Lower lobe of right lung (tissue), 2 donors: ENCODE measurements at regions not wholly inside any gene's neighbourhood (a gene's known extent, or its start where the extent isn't known, plus 50 kb on each side); places are given as distances from the start of the nearest gene placed in this dataset.

Experiments
- ATAC-seq, 2 donors: fragments of 200-7000 bp; cut with Tn5 transposase; one replicate each; pipeline ENCODE4 v1.9.1; 2020 to 2022; ENCODE audit warnings: mild to moderate bottlenecking in 2 of 2, moderate library complexity in 2 of 2
- DNase-seq: peaks from one replicate; pipeline ENCODE4 v3.0.0-alpha.2; 2020
- H3K27ac ChIP-seq: fragments of 200-600 bp; one replicate; pipeline ENCODE4 v1.8.0; 2022
- H3K27me3 ChIP-seq: fragments of 200-600 bp; one replicate; pipeline ENCODE4 v1.8.0; 2022; ENCODE audit warnings: low read depth
- H3K36me3 ChIP-seq: fragments of 200-600 bp; one replicate; pipeline ENCODE4 v1.8.0; 2022; ENCODE audit warnings: mild to moderate bottlenecking
- H3K4me1 ChIP-seq: fragments of 200-600 bp; one replicate; pipeline ENCODE4 v1.8.0; 2022
- H3K4me3 ChIP-seq: fragments of 200-600 bp; one replicate; pipeline ENCODE4 v1.8.0; 2022; ENCODE audit warnings: mild to moderate bottlenecking
- H3K9me3 ChIP-seq: fragments of 200-600 bp; one replicate; pipeline ENCODE4 v1.8.0; 2022
- intact Hi-C: fragments of 100-400 bp; cut with DNase I; formaldehyde crosslinking; loops from one replicate; pipeline ENCODE4 v1.11.0; 2022
- TF ChIP-seq, protein P1 (sequence below): fragments of 200-600 bp; IDR thresholded peaks from one replicate; pipeline ENCODE4 v1.8.0; 2022; ENCODE audit warnings: antibody characterized with exemption, mild to moderate bottlenecking
- donor health status: DM: no; HTN: yes; CAD: no; lungs with severe emphysema.

DNA sequence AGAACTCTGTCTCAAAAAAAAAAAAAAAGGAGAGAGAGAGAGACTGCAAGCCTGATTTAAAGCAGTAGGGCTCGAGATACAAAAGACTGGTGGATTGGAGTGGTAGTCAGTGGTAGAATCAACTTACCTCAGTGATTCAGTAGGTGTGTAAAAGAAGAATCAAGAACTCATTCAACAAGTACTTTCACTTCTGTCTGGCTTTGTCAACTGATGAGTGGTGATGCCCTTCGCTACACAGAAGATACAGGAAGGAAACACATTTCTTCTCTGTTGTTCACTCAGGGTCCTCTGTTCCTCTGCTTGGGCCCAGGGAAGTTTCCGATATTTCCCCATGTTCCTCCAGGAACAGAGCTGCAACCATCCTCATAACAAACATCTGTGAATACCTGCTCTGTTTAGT lies 68.6 kb upstream of the COG2 start:
- Histone ChIP-seq H3K4me1 (peaks cover 13% of the 10 kb centered on the region), H3K9me3 (no peaks in the 10 kb centered on the region), H3K4me3 (no peak overlapping the region), H3K36me3 (no peaks in the 10 kb centered on the region), H3K27ac (no peak overlapping the region), H3K27me3 (no peaks in the 10 kb centered on the region)
- no peak for DNase-seq
- TF ChIP-seq, protein P1, sequence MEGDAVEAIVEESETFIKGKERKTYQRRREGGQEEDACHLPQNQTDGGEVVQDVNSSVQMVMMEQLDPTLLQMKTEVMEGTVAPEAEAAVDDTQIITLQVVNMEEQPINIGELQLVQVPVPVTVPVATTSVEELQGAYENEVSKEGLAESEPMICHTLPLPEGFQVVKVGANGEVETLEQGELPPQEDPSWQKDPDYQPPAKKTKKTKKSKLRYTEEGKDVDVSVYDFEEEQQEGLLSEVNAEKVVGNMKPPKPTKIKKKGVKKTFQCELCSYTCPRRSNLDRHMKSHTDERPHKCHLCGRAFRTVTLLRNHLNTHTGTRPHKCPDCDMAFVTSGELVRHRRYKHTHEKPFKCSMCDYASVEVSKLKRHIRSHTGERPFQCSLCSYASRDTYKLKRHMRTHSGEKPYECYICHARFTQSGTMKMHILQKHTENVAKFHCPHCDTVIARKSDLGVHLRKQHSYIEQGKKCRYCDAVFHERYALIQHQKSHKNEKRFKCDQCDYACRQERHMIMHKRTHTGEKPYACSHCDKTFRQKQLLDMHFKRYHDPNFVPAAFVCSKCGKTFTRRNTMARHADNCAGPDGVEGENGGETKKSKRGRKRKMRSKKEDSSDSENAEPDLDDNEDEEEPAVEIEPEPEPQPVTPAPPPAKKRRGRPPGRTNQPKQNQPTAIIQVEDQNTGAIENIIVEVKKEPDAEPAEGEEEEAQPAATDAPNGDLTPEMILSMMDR, result no peak
- no peak for ATAC-seq
- intact Hi-C loops, result no loop called here

DNA sequence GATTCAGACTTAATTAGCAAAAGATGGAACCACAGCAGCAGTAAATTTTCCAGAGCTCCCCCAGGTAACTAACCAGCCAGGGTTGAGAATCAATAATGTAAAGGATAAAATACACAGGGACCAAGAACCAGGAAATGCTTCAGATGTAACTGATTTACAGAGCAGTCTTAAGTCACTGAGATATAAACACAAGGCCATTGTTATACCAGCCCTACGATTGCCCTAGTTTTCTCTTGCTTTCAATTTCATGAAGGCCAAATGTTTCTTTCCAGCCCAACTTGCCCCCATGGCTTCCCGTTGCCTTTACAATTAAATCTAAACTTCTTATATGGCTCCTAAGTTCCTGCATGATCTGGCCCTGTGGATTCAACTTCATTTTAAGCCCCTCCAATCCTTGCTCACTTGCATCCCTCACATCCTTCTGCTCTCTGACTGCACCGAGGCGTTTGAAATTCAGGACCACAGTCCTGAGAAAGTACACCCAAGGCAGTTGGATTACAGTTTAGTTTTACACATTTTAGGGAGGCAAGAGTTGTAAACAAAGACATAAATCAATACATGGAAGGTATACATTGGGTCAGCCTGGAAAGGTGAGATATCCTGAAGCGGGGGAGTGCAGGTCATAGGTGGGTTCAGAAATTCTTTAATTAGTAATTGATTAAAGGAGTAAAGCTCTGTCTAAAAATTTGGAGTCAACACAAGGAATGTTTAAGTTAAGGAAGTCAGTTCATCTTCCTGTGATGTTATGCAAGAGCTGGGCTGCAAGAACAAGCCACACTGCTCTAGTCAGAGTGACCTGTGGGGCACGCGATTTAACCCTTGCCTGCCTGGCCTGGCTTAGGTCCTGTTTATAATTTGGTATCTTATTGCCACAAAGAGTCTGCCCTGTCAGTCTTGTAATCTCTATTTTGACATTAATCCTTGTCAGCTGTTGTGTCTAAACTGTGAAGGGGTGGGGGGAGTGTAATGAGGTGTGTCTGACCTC lies 69.9 kb upstream of the COG2 start:
- H3K27ac ChIP-seq, result no peak overlapping the region
- intact Hi-C loops, result no loop called here
- H3K36me3 ChIP-seq, result no peaks in the 10 kb centered on the region
- TF ChIP-seq, protein P1, result no peak
- no peak overlapping the region for H3K4me3 ChIP-seq
- ATAC-seq, result peak in 1 of 2 donors; percentile 58
- no peaks in the 10 kb centered on the region for H3K9me3 ChIP-seq
- no peaks in the 10 kb centered on the region for H3K27me3 ChIP-seq
- peak; percentile 49 for DNase-seq
- H3K4me1 ChIP-seq, result peaks cover 13% of the 10 kb centered on the region

DNA sequence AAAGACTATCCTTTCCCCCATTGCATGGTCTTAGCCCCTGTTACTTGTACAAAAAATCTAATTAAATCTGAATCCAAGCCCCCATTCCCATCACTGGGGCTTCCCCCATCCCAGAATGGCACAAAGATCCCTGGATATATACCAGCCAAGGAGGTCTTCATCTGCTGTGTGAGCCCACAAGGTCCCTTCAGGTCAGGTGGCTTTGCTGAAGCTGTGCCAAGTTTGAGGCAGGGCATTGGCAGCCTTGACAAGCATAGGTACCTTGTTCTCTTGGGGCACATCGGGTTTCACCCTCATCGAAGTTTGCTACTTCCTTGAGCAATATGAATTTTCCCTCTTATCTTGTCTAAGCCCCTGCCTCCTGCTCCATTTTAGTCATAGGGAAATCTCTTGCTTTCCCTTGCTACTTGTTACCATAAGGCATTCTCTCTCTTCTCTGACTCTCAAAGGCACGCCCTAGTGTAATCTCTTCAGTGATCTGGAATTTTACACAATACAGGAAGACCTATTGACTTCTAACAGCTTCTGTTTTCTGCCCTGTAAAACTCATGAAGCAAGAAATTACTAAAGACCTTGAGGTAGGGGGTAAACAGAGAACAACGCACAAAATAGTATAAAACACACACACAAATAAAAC lies 71.4 kb upstream of the COG2 start:
- H3K36me3 ChIP-seq, result no peaks in the 10 kb centered on the region
- no peak overlapping the region for H3K4me3 ChIP-seq
- H3K27me3 ChIP-seq, result no peaks in the 10 kb centered on the region
- no peak for DNase-seq
- TF ChIP-seq, protein P1, result no peak
- H3K9me3 ChIP-seq, result no peaks in the 10 kb centered on the region
- intact Hi-C loops, result no loop called here
- ATAC-seq, result peak in 1 of 2 donors; percentile 34
- no peak overlapping the region for H3K27ac ChIP-seq
- peaks cover 13% of the 10 kb centered on the region for H3K4me1 ChIP-seq

DNA sequence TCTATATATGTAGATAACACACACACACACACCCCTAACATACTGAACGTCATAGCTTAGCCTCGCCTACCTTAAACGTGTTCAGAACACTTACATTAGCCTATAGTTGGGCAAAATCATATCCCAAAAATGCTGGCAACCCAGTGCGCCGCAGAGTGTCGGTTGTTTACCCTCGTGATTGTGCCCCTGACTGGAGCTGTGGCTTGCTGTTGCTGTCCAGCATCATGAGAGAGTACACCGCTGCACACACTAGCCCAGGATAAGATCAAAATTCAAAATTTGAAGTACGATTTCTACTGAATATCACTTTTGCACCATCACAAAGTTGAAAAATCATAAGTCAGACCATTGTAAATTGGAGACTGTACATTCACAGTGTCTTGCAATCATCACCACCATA lies 73.1 kb upstream of the COG2 start:
- H3K27me3 ChIP-seq, result no peaks in the 10 kb centered on the region
- DNase-seq, result no peak
- no peaks in the 10 kb centered on the region for H3K9me3 ChIP-seq
- no peak for ATAC-seq
- TF ChIP-seq, protein P1, result no peak
- H3K27ac ChIP-seq, result no peak overlapping the region
- H3K36me3 ChIP-seq, result no peaks in the 10 kb centered on the region
- H3K4me1 ChIP-seq, result peaks cover 13% of the 10 kb centered on the region
- no peak overlapping the region for H3K4me3 ChIP-seq
- intact Hi-C loops, result no loop called here

DNA sequence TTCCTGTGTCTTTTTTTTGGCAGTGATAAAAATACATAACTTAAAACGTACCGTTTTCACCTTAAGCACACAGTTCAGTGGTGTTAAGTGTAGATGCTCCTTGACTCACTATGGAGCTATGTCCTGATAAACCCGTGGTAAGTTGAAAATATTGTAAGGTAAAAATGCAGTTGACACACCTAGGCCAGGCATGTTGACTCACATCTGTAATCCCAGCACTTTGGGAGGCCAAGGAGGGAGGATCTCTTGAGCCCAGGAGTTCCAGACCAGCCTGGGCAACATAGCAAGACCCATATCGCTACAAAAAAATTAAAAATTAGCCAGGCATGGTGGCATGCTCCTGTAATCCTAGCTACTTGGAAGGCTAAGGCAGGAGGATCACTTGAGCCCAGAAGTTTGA lies 73.6 kb upstream of the COG2 start:
- intact Hi-C loops, result no loop called here
- no peak for DNase-seq
- Histone ChIP-seq H3K27me3 (no peaks in the 10 kb centered on the region), H3K36me3 (no peaks in the 10 kb centered on the region), H3K4me3 (no peak overlapping the region), H3K4me1 (peaks cover 13% of the 10 kb centered on the region), H3K27ac (no peak overlapping the region), H3K9me3 (no peaks in the 10 kb centered on the region)
- TF ChIP-seq, protein P1, result no peak
- no peak for ATAC-seq
